ENCODE measurements at regions not wholly inside any gene's neighbourhood (a gene's known extent, or its start where the extent isn't known, plus 50 kb on each side); places are given as distances from the start of the nearest gene placed in this dataset.

DNA sequence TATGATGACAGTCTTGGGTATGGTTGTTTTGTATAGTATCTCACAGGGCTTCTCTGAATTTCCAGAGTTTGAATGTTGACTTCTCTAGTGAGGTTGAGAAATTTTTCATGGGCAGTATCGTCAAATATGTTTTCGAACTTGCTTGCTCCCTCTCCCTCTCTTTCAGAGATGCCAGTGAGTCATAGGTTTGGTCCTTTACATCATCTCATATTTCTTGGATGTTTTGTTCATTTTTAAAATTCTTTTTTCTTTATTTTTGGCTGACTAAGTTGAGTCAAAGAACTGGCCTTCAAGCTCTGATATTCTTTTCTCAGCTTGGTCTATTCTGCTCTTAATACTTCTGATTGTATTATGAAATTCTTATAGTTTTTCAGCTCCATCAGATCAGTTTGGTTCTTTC, 282.3 kb upstream of the NECTIN3 start:
- DNase-seq, result no peak

DNA sequence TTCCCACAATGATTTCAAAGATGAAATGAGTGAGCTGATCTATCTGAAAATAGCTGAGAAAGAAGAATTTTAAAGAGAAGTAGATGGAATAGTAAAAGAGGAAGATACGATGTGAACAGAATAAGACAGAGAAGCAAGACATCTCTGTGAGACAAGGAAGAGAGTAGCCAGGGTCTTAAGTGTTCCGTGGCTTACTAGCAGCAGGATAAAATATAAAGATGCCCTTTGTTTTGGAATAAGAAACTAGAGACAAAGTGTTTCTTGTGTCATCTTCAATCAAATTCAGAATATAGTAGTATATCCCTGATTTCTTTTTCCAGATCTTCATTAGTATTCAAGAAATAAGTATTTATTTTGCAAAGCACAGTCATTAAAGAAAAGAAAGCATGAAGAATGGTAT, 281.0 kb upstream of the NECTIN3 start:
- no peak for DNase-seq

DNA sequence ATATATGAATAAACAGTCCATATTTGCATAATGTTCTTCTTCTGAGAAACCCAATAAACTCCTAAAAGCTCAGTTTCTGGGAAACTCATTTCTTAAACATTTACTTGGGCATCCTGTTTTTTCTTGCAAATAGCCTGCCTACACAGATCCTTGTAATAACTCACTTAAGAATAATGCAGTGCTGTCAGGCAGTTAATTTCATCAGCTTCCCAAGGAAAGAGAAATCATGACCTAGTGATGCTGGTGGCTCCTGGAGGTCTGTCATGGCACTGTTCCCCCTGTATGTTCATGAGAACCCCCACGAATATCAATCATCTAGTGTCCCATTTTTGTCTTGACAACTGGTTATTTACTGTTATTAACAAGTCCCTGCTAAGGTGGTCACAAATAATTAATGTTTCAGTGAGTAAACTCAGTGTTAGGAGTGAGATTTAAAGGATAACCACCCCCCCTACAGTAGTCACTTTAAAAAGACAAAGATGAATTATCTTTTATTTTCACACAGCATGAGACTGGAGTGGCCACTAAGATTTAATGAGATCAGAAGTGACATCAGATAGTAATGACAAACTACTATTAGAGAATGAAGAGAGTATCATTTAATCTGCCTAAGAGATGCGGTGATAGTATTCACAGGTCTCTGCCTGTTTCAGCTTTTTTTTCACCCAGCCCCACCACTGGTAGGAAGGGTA, 279.5 kb upstream of the NECTIN3 start:
- DNase-seq, result no peak

DNA sequence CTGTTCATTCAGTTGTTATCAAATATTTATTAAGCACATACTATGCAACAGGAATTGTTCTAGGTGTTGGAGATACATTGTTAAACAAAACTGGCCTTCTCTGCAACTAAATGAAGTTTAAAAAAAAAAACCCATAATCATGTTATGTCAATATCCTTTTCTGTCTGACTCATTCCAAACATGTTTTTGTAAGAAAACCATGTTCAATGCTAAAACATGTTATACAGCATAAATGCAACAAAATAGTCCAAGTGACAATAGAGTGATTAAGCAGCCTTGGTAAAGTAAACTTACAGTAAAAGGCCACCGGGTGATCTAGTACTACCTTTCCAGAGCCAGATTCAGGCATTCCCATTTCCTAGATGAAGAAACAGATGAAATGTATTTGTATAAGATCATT, 278.0 kb upstream of the NECTIN3 start:
- no peak for DNase-seq

DNA sequence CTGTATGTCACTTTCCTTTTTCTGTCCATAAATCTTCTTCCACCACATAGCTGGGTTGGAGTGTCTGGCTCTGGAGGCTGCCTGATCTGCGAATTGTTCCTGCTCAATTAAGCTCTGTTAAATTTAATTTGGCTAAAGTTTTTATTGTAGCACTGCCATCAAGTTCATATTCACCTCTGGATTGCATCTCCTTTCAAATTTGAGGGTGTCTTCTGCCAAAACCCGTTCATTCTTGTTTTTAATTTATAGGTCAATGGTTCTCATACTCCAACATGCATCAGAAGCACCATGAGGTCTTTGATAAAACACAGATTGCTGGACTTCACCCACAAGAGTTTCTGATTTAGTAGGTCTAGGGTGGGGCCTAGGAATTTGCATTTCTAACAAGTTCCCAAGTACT, 276.5 kb upstream of the NECTIN3 start:
- no peak for DNase-seq

DNA sequence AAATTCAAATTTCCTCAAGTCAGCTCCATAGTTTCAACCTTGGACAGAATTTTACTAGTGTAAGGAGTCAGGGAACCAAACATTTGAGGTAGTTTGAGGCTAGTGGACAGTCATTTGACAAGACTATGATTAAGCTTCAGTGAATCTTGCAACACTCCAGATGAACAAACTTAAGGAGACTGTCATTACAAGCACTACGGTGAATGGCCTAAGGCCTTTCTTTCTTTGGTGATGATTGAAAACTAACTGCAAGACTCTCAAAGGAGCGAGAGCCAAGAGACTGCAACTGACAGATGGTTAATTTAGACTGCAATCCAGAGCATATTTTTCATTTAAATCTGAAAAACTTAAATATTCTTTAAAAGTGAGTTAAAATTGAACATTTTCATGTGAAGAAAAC, 272.3 kb upstream of the NECTIN3 start:
- no peak for DNase-seq

DNA sequence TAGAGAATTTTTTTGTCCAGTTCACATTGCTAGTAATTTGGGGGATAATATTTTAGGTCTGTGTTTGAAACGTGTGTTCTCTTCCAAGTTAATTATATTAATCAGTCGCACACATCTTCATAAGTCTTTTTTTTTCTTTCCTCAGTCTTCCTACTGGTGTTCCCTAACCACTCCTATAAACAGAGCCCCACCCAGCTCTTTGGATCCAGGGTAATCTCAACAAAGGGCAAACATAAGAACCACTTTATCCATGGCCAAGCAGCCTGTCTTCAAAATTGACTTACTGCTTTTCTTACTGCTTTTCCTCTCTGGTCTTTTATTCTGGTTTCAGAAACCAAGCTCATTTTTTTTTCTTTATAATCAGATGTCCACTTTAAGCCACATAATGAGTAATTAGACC, 266.8 kb upstream of the NECTIN3 start:
- DNase-seq, result no peak

DNA sequence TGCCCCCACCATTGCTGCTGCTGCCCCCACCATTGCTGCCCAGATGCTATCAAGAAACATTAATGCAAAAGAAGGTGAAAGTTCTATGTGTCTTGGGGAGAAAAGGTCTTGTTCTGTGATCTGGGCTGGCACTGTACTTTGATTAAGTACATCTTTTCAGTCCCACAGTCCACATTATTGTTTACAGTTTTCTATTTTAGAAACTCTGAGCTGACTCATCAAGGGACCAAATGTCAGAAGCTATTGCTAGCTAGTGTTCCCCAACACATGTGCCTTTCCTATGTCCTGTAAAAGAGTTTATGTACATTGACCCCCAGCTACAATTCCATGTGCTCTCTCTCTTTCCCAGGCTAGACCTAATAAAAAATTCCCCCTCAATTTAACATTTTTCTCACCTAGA, 264.7 kb upstream of the NECTIN3 start:
- DNase-seq, result no peak

DNA sequence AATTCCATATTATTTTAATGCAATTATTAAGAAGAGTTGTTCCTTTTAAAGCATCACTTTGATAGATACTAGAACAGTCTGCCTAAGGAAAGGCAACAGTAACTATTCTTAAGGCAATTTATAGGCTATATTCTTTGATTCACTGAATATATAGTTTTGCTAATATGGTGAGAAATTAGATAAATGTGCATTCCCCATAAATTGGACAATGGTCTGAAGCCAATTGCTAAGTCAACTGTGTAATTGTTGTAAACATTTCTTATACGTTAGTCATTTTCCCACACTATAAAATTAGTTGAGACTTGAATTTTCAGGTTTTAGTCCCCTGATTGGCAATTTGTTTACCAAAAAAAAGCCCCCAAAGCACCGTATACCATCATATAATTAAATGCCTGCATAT, 263.0 kb upstream of the NECTIN3 start:
- no peak for DNase-seq

DNA sequence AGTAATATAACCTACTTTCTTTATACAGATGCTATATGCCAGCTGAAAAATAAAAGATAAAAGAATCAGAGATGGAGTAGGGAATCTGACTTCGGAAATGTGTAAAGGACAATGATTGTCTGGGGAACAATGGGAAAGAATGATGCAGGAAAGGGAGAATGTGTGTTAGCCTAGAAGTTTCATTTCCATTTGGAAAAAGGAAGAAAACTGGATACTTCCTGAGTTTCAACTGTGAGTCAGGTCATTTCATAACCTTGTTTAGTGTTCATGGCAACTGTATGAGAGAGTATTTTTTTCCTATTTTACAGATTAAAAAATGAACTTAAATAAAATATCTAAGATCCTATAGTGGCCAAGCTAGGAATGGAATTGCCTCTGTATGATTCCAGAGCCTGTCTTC, 261.3 kb upstream of the NECTIN3 start:
- DNase-seq, result no peak

DNA sequence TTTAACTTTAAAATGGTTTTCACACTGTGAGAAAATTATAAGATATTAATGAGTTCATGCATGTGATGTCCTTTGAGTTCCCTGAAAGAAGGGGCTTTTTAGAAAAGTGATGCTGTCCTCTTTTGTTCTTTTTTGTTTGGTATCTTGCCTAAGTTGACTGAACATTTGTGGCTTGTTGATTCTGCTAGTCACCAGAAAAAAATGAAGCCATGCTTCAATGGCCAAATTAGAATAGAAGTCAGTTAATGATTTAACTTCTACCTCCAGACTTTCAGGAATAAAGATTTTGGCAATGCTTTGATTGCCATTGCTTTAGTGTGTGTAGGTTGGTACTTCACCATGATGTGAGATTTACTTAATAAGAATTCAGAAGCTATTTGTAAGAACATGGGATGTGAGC, 260.6 kb upstream of the NECTIN3 start:
- DNase-seq, result no peak

DNA sequence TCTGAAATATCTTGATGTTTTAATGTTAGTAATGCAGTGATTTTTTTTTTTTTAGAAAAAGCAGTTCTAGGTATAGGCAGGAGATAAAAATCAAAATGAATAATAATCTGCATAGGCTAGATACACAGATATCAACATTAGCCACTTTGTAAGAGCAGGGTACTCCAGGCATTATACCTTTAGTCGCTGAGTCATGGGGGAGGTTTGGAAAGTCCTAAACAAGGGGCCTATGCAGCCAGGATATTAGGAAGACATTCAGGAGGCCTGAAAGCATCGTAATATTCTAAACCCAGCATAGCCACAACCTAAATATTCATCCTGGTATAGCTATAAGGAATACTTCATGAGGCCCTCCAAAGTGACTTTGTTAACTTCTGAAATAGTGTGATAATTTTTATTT, 258.1 kb upstream of the NECTIN3 start:
- DNase-seq, result no peak

DNA sequence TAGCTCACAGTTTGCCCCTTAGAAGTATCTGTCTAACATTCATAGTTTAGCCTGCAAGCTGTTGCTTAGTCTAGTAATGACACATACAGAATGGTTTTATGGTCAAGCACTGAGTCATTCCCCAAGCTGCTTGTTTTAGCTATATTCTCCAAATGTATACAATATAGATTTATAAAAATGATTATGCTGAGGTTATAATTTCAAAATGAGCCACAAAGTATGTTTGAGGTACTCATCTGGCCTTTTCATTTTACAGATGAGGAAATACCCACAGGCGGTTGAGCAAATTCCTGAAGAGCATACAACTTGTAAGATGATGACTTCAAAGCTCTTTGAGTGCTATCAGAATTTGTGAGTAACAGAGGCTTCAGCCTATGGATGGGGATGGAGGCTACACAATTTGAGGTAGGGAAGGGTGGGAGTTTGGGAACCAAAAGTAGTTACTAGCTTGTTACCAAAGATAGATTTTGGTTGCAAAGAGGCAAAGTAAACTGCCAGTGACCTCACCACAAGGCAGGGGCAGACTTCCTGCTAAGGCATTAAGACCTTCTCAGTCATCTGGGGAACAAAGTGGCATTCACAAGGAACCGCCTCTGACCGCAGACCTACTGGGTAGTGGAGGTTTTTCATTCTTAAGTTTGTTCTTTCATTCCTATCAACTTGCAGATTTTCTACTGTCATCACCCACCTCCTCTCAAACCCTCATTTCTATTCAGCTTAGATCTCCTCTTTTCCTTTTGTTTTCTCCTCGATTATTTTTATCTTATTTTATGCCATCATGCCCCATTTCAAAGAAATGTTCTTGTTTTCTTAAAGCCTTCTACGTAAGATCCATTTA, 257.2 kb upstream of the NECTIN3 start:
- no peak for DNase-seq

DNA sequence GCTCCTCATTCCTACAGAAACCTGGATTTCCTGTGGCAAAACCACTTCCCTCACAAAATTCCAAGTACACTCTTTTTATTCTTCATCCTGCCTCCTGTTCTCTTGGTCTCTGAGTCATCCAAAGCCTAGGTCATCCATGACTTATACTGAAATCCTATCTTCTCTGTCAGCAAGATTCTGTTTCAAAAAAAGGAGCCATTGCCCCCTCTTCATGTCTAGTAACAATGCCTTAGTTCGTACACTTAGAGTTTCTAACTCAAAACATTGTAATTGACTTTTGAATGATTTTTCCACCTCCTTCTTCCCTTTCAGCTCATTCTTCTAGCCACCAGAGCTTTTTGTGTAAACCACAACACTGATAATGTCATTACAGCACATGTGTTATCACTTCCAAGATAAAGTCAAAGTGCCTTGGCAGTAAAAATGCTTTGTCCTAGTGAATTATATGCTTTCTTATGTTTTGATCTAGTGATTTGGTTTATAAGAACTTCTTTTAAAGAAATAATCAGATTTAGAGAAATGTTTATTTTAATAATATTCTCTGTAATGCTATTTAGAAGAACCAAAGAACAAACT, 256.5 kb upstream of the NECTIN3 start:
- no peak for DNase-seq

DNA sequence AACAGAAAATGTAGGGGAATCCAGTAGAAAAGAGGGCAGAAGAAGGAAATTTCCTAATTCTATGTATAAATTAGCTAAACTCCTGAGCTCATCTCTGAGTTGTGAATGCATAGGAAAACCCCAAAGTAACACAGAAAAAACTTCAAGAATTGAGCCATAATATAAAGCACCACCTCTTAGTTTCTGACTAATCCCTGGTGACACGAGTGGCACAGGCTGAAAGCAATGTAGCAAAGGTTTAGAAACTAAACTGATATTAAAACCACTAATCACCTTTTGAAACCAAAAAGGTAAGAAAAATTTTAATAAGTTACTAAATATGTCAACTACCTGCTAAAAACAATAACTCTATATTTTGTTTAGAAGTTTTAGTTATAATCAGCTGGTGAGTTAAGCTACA, 255.6 kb upstream of the NECTIN3 start:
- DNase-seq, result no peak

DNA sequence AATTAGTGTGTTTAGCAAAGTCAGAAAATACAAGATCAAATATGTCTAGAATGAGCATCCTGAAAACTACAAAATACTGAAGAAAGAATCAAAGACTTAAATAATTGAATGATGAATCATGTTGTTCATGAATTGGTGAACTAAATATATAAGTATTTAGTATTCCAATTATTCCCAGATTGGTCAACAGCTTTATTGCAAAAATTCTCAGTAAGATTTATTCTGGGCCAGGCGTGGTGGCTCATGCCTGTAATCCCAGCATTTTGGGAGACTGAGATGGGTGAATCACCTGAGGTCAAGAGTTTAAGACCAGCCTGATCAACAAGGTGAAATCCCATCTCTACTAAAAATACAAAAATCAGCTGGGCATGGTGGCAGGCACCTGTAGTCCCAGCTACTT, 250.0 kb upstream of the NECTIN3 start:
- no peak for DNase-seq

DNA sequence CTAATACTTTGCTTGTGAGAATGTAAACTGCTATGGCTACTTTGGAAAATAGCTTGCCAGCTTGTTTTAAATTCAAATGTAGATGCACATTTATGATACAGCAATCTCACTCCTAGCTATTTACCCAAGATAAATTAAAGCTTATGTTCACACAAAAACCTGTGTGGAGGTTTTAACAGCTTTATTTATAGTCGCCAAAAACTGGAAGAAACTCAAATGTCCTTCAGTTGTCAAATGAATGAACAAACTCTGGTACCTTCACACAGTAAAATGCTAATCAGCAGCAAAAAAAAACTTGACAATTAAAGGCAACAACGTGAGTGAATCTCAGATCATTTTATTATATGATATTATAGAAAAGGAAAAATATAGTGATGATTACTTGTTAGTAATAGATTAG, 248.6 kb upstream of the NECTIN3 start:
- no peak for DNase-seq

DNA sequence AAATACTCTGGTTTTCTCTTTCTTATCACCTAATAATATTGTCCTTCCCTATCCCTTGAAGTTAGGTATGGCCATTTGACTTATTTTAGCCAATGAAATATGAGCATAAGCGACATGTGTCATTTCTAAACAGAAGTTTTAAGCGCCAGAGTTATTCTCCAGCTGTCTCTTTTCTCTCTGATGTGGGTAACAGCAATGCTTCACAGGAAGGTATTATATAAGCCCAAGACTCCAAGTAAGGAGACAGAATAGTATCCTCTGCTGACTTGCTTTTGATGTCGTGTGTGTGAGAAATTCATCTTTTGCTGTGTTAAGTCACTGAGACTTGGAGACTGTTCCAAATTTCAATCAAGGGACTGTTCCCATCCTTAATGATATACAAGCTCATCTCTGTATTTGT, 224.6 kb upstream of the NECTIN3 start:
- DNase-seq, result no peak

DNA sequence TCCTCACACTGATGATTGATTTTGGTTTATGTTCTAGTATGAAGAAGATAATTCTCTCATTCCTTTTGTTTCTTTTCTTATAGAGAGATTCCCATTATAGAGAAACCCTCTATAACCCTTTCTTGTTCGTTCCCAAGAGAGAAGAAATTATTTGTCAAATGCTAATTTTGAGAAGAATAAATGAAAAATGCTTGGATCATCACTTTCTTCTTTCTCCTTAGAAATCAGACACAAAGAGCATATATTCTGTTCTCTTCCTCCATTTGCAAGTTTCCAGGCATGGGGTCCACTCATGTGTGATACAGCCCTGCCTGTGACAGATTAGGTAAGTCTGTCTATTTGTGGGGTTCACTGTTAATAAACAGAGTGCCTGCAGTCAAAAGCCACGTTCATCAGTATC, 222.6 kb upstream of the NECTIN3 start:
- no peak for DNase-seq

DNA sequence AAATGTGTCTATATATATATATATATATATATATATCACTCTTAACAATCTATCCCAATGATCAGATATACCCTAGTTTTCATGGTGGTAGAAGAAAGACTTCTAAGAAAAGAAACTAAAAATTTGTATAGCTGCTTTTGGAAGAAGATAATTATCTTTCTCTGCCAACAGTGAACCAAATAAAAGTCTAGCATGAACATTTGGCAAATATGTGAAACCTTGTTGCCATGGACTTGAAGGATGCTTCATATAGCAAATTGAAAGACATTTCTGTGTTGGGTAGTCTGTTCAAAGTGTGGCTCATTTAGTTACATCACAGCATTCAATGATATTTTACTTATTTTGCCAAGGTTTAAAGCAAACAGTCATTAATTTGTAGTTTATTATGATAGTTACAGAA, 219.9 kb upstream of the NECTIN3 start:
- no peak for DNase-seq

DNA sequence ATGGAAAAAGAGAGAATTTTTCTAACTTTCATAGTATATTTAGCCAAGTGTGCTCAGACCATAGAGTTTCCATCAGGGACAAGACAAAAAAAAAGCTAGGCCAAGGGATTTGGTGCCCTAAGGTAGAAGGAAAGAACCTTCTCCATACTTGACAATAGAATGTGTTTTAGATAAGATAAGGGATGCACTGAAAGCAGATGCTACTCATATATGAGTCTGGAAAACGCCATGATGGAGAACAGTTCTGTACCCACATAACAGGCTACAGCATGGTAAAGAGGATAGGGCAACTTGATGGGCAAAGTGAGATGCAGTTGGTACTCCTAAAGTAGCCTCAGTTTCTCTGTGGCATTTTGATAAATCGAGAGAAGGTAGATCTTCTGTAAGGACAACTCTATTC, 216.4 kb upstream of the NECTIN3 start:
- no peak for DNase-seq

DNA sequence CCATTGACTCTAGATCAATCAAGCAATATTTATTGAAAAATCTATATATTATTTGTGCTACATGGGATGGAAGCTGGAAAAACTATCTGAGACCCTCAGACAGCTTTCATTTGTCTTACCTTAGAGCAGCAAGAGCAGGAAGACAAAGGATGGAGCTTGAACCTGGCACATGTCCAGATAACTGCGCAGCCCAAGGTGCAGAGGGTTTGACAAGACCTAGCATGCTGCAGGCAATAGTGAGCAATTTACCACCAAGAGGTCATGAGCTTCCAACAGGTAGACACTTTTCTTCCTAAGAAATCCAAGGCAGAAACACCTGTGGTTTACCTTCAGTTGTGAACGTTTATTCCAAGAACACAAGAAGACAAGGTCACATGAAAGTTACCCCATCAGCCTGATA, 214.7 kb upstream of the NECTIN3 start:
- DNase-seq, result no peak

DNA sequence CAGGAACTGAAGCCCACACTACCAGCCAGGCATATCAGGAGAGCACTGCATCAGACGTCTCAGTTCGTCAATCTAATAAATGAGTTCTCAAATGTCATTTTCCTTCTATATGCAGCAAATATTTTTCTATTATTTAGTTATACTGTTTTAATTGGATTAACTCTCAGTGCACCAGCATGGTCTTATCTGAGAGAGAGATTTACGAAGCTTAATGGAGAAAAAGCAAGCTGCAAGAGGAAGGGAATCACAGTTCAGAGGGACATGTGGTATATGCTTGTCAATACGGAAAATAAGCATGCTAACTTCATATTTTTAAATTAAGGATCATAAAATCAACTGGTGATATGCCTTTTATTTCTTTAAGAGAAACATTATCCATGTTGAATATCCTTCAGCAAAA, 213.1 kb upstream of the NECTIN3 start:
- no peak for DNase-seq

DNA sequence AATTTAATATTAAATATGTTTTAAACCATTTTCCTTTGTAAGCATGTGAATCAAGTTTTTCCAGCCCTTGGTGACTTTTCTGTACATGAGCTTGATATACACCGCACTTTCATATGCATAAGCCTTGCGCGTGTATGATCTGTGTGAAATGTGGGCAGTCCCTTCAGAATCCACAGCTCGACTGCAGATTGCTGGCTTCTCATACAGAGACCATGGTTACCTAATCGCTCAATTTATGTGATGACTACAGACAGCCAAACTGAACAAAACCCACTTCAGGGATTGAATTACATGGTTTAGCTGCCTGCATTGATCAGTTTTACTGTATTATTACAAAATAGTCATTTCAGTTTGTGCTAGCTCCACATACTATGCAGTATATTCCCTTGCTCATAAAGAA, 212.3 kb upstream of the NECTIN3 start:
- DNase-seq, result no peak

DNA sequence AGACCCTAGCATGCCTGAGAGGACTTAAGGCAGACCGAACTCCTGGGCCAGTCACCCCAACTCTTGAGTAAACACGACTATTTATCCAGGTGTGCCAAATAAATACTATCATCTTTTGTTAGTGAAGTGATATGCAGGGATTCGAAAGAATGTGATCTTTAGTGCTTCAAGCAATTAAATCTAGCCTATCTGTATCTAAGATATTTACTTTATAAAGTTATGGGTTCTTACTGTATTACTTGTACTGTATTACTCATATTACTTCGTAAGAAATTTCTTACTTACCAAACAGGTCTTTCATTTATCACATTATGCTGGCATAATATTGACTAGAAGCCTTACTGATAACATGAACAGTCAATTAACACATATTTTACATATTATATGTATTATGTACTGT, 211.6 kb upstream of the NECTIN3 start:
- DNase-seq, result no peak
